GM18861 (cell line): ENCODE measurements at regions not wholly inside any gene's neighbourhood (a gene's known extent, or its start where the extent isn't known, plus 50 kb on each side); places are given as distances from the start of the nearest gene placed in this dataset.

Experiments
- ATAC-seq: cut with Tn5 transposase; IDR thresholded peaks from one replicate; pipeline ENCODE4 v1.9.1; 2021; ENCODE audit not compliant: unreplicated experiment

DNA sequence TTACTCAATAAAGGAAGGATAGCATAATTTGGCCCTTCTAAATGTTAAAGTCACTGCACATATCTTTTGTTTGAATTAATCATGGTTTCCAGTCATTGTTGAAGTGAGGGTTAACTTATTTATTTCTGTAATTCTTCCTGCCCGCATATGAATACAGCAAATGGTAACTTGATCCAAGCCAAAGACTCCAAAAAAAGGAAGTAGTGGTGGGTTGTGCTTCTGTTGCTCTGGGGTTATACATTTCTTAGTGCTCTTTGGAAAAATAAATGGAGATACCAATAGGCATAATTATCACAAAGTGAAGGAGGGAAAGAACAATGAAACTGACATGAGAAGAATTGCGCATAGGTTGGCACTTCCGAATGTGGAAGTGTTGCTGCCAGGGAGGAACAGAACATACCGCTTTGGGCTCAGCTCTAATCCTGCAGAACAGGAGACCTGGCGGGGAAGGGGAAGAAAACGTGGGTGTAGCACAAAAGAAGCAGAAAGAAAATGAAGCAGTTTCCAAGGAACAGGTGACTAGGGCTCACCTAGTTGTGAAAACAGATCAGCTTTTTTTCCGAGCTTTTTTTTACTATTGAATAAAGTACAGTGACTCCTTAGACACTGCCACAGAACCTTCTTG, 69.7 kb upstream of the TAF11L2 start:
- no peak for ATAC-seq

DNA sequence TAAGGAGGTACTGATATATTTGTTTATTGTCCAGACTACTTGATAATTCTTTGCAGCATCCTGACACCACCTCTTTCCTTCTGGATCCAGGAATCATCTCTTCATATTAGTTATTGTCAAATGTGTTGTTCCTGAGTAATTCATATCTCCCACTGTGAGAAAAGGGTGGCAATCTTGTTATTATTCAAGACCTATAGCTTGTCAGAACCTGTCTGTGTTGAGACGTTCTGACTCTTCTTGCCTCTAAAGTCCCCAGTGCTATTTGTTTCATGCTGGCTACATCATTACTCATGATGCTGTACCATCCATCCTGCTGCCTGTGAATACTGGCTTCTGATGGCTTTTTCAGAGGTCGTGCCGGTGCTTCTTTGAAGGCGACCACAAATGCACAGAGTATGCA, 68.7 kb upstream of the TAF11L2 start:
- no peak for ATAC-seq

DNA sequence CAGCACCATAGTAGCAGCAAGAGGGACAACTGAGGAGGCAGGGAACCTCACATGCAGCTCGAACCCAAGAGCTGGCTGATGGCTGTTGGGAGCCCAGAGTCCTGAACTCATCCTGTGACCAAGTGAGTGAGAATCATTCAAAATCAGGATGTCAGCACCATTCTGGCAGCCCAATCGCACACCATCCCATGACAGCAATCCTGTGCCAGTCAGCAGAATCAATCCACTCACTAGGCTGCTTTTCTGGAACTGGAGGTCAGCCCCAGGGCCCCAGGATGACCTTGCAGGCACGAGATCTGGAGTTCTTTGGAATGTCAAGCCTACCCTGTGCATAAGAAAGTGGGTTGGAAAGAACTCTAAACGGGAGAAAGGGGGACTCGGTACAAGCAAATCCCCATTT, 67.8 kb upstream of the TAF11L2 start:
- no peak for ATAC-seq

DNA sequence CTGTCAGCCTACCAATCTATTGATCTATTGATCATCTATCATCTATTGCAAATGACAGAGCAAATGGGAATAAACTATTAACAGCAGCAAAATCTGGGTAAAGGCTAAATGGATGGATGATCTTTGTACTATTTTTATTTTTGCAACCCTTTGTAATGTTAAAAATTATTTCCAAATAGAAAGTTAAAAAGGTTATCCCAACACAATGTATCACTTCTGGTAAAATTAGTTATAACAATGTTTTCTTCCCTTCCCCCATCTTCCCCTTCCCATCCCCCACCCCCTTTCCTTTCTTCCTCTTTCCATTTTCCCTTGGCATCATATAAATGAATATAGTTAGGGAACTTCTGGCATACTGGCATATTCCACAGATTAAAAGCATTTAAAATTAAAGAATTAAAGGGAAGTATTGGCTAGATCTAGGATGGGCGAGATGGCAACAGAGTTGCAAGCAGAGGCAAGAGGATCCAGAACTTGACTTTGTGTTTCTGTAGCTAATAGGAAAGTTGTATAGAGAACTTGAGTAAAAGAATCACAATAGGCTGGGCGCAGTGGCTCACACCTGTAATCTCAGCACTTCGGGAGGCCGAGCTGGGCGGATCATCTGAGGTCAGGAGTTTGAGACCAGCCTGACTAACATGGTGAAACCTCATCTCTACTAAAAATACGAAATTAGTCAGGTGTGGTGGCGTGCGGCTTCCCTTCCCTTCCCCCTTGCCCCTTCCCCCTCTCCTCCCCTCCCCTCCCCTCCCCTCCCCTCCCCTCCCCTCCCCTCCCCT, 66.6 kb upstream of the TAF11L2 start:
- ATAC-seq, result no peak

DNA sequence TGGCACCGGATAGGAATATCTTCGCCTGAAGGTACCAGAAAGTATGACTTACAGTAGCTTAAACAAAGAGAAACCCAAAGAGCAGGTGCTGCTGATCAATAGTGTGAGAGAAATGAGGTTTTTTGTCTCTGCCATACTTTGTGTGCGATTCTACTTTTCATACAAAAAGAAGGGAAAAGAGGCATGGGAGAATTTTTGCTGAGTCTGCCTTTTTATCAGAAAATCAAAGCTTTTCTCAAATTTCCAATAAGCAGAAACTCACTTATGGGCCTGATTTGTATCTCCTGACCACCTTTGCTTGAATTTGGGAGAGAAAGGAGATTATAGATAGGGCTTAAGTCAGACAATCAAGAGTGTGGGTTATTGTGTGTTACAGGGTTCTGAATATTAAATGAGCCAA, 65.5 kb upstream of the TAF11L2 start:
- ATAC-seq, result no peak

DNA sequence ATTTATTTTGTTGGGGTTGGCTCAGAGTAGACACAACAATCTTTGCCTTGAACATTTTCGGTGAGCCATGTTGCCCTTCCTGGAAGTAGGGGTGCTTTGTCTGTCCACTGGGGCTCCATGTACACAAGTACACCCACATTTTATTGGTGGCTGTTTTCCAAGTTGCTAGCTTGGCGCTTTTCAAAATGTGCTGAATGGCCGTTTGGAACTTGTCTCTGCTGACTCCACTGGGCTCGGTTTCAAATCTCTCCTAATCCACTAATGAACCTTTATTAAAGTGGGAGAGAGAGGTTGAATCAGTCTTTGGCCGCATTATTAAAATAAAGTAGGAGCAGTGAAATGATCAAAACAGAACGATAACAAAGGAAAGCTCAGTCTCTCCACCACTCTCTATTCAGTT, 64.6 kb upstream of the TAF11L2 start:
- no peak for ATAC-seq

DNA sequence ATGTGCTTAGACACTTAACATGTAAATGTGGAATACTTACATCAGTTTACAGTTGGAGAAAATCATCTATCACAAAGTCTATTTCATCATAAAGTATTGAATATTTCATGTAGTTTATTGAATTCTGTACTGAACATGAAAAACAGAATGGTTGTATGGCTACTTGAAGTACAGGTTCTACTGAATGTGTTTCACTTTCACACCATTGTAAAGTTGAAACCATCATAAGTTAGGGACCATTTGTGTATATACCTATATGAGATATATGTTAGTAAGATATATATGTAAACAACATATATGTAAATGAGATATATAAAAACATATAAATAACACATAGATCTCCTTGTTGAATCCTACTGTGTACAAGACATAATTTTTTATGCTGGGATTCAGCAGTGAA, 63.0 kb upstream of the TAF11L2 start:
- peak; percentile 54 for ATAC-seq

DNA sequence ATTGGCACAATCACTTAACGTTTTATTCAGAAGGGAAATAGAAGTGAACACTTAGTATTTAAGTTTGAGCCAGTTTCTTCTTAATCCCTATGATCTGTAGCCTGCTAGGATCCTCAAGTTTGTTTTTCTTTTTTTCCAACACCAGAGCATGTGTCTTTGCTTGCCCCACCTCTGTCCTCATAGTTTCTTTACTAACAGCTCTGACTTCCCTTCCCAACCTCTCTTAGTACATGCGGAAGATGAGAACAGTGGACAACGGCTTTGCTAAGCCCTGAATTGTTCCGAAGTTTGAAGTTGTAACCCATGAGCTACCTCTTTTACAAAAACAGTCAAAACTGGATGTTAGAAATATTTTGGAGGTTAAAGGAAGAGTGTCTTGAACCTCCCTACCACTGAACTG, 61.7 kb upstream of the TAF11L2 start:
- ATAC-seq, result peak; percentile 23

DNA sequence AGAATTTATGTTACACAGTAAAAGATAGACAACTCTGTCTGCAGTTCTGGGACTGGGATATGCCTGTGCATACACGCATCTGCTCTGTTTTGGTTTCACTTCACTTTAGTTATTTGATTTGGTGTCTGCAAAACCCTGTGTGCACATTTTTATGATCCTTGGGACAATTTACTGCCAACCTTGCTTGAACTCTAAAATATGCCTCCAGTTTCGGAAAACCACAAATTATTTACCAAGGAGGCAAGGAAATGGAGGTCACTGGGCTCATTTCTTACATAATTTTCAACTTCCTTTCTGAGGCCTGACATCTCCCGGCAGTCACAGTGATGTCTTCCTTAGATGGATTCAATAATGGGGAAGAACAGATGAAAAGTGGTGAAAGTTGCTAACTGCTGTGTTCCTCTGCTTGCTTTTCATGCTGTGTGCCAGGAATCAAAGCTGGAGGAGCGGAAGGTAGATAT, 61.2 kb upstream of the TAF11L2 start:
- ATAC-seq, result peak; percentile 86

DNA sequence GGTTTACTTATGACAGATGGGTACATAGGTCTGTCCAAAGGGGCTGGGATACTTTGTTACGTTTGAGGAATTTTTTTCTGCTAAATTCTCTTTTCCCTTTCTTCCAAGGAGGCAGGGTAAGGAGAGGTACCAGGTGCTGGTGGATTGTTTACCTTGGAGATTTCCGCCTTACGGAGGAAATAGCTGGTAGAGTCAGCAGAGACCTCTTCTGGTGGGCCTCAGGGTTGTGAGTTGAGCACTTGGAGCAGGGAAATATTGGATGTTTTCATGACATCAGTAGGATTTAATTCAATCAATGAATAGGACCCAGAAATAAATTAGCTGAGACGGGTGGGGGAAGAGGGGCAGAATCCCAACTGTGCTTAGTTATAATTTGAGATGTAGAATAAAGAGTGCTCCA, 60.0 kb upstream of the TAF11L2 start:
- no peak for ATAC-seq

DNA sequence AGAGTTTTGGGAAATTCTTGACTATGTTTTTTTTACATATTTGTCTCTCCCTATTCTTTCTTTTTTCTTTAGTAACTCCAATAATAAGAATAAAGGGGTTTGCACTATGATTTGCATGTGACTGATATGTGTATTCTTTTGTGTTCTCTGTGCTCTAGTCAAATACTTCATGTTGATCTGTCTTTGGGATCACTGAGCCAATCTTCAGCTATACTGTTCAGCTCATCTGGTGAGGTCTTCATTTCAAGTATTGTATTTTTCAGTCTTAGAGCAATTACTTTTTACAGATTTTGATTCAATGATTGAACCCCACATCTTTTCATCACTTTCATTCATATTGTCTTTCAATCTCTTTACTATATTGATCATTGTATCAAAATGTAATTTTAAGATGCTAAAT, 58.1 kb upstream of the TAF11L2 start:
- ATAC-seq, result no peak

DNA sequence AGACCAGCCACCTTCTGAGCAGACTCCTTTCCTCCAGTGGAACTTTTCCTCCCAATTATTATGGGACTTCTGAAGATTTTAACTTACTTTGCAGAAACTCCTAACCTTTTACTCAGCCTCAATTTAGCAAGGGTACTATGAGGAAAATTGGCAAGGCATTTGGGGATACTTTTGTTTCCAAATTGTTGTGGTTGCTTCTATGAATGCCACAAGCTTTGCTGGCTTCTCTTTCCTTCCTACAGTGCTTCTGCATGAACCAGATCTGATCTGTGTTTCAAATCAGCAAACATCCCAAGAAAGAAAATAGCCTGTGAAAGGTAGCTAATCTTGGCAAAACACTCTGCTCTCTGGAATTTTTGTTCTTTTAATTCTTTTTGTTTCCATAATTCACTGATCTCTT, 57.3 kb upstream of the TAF11L2 start:
- ATAC-seq, result no peak

DNA sequence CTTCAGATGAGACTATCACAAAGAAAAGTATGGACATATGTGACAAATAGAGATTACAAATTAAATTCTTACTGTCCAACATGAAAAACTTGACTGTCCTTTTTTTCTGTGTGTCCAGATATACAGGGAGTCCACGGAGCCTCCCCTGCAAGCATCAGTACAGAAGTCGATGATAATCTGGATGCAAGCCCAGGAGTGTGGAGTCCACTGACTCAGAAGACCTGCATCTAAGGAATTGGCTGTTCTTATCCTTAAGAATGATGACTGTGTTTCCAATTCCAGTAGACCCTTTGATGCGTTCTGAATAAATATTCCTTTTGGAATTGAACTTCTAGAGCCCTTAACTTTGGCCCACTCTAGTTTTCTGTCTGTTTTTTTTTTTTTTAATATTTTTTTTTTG, 56.7 kb upstream of the TAF11L2 start:
- ATAC-seq, result no peak

DNA sequence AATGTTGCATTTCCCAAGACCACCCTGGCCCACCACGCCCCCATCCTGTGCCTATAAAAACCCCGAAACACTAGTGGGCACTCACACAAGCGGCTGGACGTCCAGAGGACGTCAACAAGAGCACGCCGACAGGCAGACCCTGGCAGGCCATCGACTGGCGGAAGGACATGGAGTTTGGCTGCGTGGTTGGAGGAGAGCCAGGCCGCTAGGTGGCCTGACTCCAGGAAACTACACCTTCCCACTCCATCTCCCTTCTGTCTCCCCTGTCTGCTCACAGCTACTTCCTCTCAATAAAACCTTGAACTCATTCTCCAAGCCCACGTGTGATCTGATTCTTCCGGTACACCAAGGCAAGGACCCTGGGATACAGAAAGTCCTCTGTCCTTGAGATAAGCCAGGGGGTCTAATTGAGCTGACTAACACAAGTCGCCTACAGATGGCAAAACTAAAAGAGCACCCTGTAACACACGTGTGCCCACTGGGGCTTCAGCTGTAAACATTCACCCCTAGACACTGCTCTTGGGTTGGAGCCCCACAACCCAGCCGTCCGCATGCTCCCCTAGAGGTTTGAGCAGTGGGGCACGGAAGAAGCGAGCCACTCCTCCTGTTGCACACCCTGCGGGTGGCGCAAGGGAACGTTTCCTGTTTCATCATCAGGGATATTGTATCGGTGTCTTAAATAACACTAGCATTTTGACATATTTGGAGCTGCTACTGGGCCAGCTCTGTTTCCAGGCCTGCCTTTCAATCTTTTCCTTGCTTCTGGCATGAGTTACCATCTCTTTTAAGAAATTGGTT, 54.5 kb upstream of the TAF11L2 start:
- no peak for ATAC-seq

DNA sequence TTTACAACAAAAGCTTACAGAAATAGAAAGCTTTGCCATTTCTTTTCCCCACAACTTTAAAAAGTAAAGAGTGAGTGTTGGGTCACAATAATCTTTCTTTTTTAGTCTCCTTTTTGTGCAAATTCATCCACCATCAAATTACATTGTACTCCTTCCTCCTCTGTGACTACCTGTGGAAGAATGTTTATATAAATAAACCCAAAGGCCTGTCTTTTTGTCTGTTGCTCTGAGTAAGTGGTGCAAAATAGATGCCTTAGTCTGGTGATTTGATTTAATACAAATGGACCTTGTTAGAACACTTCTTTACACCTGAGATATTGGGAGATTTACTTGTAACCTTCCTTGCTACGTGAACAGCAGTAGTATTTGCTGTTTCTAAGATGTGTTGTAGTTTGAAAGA, 53.5 kb upstream of the TAF11L2 start:
- ATAC-seq, result no peak

DNA sequence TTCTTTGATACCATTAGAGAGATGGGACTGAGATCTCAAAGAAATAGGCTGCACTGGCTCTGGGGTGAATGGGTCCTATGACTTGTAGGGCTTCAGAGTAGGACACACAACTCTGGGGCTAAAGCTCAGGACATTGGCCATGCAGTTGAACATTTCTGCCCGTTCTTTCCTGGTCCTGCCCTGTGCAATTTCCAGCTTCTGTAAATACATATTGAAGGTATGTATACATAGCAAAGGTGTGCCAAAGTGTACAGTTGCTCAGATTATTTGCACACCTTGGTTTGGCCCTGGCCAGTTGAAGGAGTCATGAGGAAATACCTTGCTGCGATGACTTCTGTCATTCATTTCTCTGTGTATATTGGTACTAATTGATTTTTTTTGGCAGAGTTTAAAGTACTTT, 52.8 kb upstream of the TAF11L2 start:
- no peak for ATAC-seq
